Mesenchymal stem cell (in vitro differentiated cells and primary cell): ENCODE measurements at regions not wholly inside any gene's neighbourhood (a gene's known extent, or its start where the extent isn't known, plus 50 kb on each side); places are given as distances from the start of the nearest gene placed in this dataset.
A peak's percentile ranks its signal among the peaks of the same experiment; 100 is the strongest.

Experiments
- DNase-seq: peaks from one replicate; pipeline ENCODE4 v3.0.0-alpha.2; 2013
- H2AFZ ChIP-seq: one replicate; pipeline ENCODE4 v1.6.1; 2013; ENCODE audit warnings: low read depth, mild to moderate bottlenecking, control low read depth, inconsistent platforms, low read length, moderate library complexity
- H2AK5ac ChIP-seq: 2 replicates; pipeline ENCODE4 v1.6.1; 2013; ENCODE audit warnings: low read length, moderate library complexity, mild to moderate bottlenecking, inconsistent platforms; ENCODE audit not compliant: severe bottlenecking
- H2BK120ac ChIP-seq: one replicate; pipeline ENCODE4 v1.6.1; 2013; ENCODE audit warnings: low read depth, mild to moderate bottlenecking, inconsistent platforms, low read length, moderate library complexity
- H2BK12ac ChIP-seq, 2 experiments: one replicate each; pipeline ENCODE4 v1.6.1; 2013; ENCODE audit warnings: inconsistent platforms in 2 of 2, low read length in 2 of 2, mild to moderate bottlenecking in 2 of 2, moderate library complexity in 2 of 2, control low read depth in 1 of 2
- H2BK15ac ChIP-seq: one replicate; pipeline ENCODE4 v1.6.1; 2013; ENCODE audit warnings: mild to moderate bottlenecking, low read depth, inconsistent platforms; ENCODE audit not compliant: poor library complexity, severe bottlenecking
- H2BK5ac ChIP-seq: 2 replicates; pipeline ENCODE4 v1.6.1; 2013; ENCODE audit warnings: low read depth, mild to moderate bottlenecking, low read length, control low read depth, inconsistent platforms; ENCODE audit not compliant: poor library complexity, severe bottlenecking
- H3K14ac ChIP-seq, 2 experiments: one replicate each; pipeline ENCODE4 v1.6.1; 2013; ENCODE audit warnings: inconsistent platforms in 2 of 2, low read length in 2 of 2, control low read depth in 1 of 2, mild to moderate bottlenecking in 1 of 2, moderate library complexity in 1 of 2
- H3K18ac ChIP-seq, 2 experiments: one replicate each; pipeline ENCODE4 v1.6.1; 2013; ENCODE audit warnings: inconsistent platforms in 2 of 2, low read length in 2 of 2, control low read depth in 1 of 2, low read depth in 1 of 2, mild to moderate bottlenecking in 1 of 2
- H3K23ac ChIP-seq, 2 experiments: one replicate each; pipeline ENCODE4 v1.6.1; 2013; ENCODE audit warnings: inconsistent platforms in 2 of 2, low read length in 2 of 2, mild to moderate bottlenecking in 2 of 2, moderate library complexity in 2 of 2, control low read depth in 1 of 2
- H3K27ac ChIP-seq: 2 replicates; pipeline ENCODE4 v1.5.1; 2013; ENCODE audit warnings: mild to moderate bottlenecking, moderate library complexity, low read length, control low read depth, inconsistent platforms; ENCODE audit not compliant: poor library complexity, severe bottlenecking
- H3K27me3 ChIP-seq, 2 experiments: 2 replicates each; pipeline versions ENCODE4 v1.6.1 to v1.7.0; 2013; ENCODE audit warnings: low read length in 2 of 2, mild to moderate bottlenecking in 2 of 2, moderate library complexity in 2 of 2, control low read depth in 1 of 2, inconsistent platforms in 1 of 2; ENCODE audit not compliant: control insufficient read depth in 1 of 2, insufficient read depth in 1 of 2
- H3K36me3 ChIP-seq, 2 experiments: 2 replicates each; pipeline versions ENCODE4 v1.6.1 to v1.7.0; 2013; ENCODE audit warnings: low read length in 2 of 2, control low read depth in 1 of 2, inconsistent platforms in 1 of 2, low read depth in 1 of 2, mild to moderate bottlenecking in 1 of 2; ENCODE audit not compliant: insufficient read depth in 2 of 2, control insufficient read depth in 1 of 2
- H3K4ac ChIP-seq, 2 experiments: one replicate each; pipeline ENCODE4 v1.6.1; 2013; ENCODE audit warnings: inconsistent platforms in 2 of 2, low read length in 2 of 2, mild to moderate bottlenecking in 2 of 2, moderate library complexity in 2 of 2, control low read depth in 1 of 2, low read depth in 1 of 2
- H3K4me1 ChIP-seq: 2 replicates; pipeline ENCODE4 v1.6.1; 2013; ENCODE audit warnings: low read depth, low read length, control low read depth; ENCODE audit not compliant: control insufficient read depth, insufficient read depth
- H3K4me2 ChIP-seq: 2 replicates; pipeline ENCODE4 v1.6.1; 2013; ENCODE audit warnings: low read length, mild to moderate bottlenecking, inconsistent platforms; ENCODE audit not compliant: poor library complexity, severe bottlenecking
- H3K4me3 ChIP-seq, 2 experiments: 2 replicates each; pipeline versions ENCODE4 v1.5.1 to v1.7.0; 2013; ENCODE audit warnings: low read length in 2 of 2, mild to moderate bottlenecking in 2 of 2, control low read depth in 1 of 2, low read depth in 1 of 2; ENCODE audit not compliant: insufficient read depth in 1 of 2
- H3K79me1 ChIP-seq: replicated peaks from 2 replicates; pipeline ENCODE4 v1.6.1; 2013; ENCODE audit warnings: mild to moderate bottlenecking, control low read depth, low read length, inconsistent platforms; ENCODE audit not compliant: poor library complexity, severe bottlenecking
- H3K9ac ChIP-seq: 2 replicates; pipeline ENCODE4 v1.7.0; 2013; ENCODE audit warnings: mild to moderate bottlenecking, low read length, moderate library complexity
- H3K9me3 ChIP-seq: 2 replicates; pipeline ENCODE4 v1.7.0; 2013; ENCODE audit warnings: mild to moderate bottlenecking, low read length; ENCODE audit not compliant: control insufficient read depth
- H4K8ac ChIP-seq: one replicate; pipeline ENCODE4 v1.6.1; 2013; ENCODE audit warnings: inconsistent platforms, mild to moderate bottlenecking, low read length, moderate library complexity
- H4K91ac ChIP-seq: one replicate; pipeline ENCODE4 v1.6.1; 2013; ENCODE audit warnings: mild to moderate bottlenecking, low read length, inconsistent platforms
- WGBS: methylation state at CpG from one replicate; pipeline ENCODE4 v1.1.7; 2013; ENCODE audit warnings: mixed read lengths; 5-methylcytosine and 5-hydroxymethylcytosine counted together

GRCh38 chr4:165668694-165669093 is 204.3 kb upstream of the TLL1 start:
- Histone ChIP-seq H3K9me3 (no peaks in the 10 kb centered on the region), H4K8ac (no peak overlapping the region), H2BK12ac (no peak overlapping the region), H2AFZ (no peak overlapping the region), H3K36me3 (no peaks in the 10 kb centered on the region), H2BK120ac (no peak overlapping the region), H3K18ac (no peak overlapping the region), H2BK5ac (no peak overlapping the region), H3K4ac (no peak overlapping the region), H2BK15ac (no peak overlapping the region), H3K27me3 (no peaks in the 10 kb centered on the region), H3K27ac (no peak overlapping the region), H3K4me2 (no peak overlapping the region), H4K91ac (no peak overlapping the region), H2AK5ac (no peak overlapping the region), H3K4me1 (peaks cover 2% of the 10 kb centered on the region), H3K4me3 (no peak overlapping the region), H3K9ac (no peak overlapping the region), H3K23ac (no peak overlapping the region), H3K79me1 (no peaks in the 10 kb centered on the region), H3K14ac (no peak overlapping the region)
- 40% methylated on average over 2 of the region's 2 CpGs for WGBS
- DNase-seq: peak; percentile 6

GRCh38 chr4:165677081-165677480 is 196.0 kb upstream of the TLL1 start:
- no peaks in the 10 kb centered on the region for H3K79me1 ChIP-seq
- H2BK15ac ChIP-seq: no peak overlapping the region
- H2BK120ac ChIP-seq: no peak overlapping the region
- no peak overlapping the region for H3K18ac ChIP-seq
- no peak overlapping the region for H2AFZ ChIP-seq
- no peaks in the 10 kb centered on the region for H3K27me3 ChIP-seq
- no peaks in the 10 kb centered on the region for H3K4me1 ChIP-seq
- H3K9ac ChIP-seq: no peak overlapping the region
- no peak overlapping the region for H3K14ac ChIP-seq
- DNase-seq: no peak
- no peak overlapping the region for H2AK5ac ChIP-seq
- no peak overlapping the region for H3K23ac ChIP-seq
- H3K36me3 ChIP-seq: no peaks in the 10 kb centered on the region
- H3K4me2 ChIP-seq: no peak overlapping the region
- no peaks in the 10 kb centered on the region for H3K9me3 ChIP-seq
- H2BK5ac ChIP-seq: no peak overlapping the region
- H4K91ac ChIP-seq: no peak overlapping the region
- H4K8ac ChIP-seq: no peak overlapping the region
- H3K4me3 ChIP-seq: no peak overlapping the region
- no peak overlapping the region for H3K4ac ChIP-seq
- no peak overlapping the region for H2BK12ac ChIP-seq
- 85% methylated on average over 7 of the region's 8 CpGs for WGBS
- H3K27ac ChIP-seq: no peak overlapping the region

GRCh38 chr4:165678236-165678935 is 194.7 kb upstream of the TLL1 start:
- DNase-seq: no peak
- Histone ChIP-seq H2BK15ac (no peak overlapping the region), H3K4me2 (no peak overlapping the region), H2BK5ac (no peak overlapping the region), H3K36me3 (no peaks in the 10 kb centered on the region), H3K9ac (no peak overlapping the region), H3K23ac (no peak overlapping the region), H2AFZ (no peak overlapping the region), H3K4me1 (no peaks in the 10 kb centered on the region), H3K18ac (no peak overlapping the region), H3K27me3 (no peaks in the 10 kb centered on the region), H2AK5ac (no peak overlapping the region), H2BK12ac (no peak overlapping the region), H3K4ac (no peak overlapping the region), H3K14ac (no peak overlapping the region), H2BK120ac (no peak overlapping the region), H3K9me3 (no peaks in the 10 kb centered on the region), H3K4me3 (no peak overlapping the region), H4K91ac (no peak overlapping the region), H4K8ac (no peak overlapping the region), H3K79me1 (no peaks in the 10 kb centered on the region), H3K27ac (no peak overlapping the region)
- 77% methylated on average over 5 of the region's 6 CpGs for WGBS

DNA sequence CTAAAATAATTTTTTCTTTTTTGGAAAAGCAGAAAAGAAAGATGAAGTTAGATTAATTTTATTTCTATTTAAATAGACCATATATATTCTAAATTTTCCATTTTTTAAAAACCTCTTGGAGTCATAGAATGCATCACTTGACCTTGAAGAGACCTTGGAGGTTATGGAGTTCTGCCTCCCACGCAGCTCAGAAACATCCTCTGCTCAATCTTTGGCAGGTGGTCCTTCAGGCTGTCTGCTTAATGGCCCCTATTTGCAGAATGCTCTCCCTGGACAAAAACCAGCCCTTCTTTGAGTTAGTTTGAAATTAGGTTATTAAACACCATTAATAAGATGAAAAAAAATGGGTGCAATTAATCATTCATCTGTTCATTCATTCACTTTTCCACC is 194.1 kb upstream of the TLL1 start:
- no peak overlapping the region for H2BK15ac ChIP-seq

More for the DNA sequence above, 194.1 kb upstream of the TLL1 start:
- Histone ChIP-seq H3K18ac (no peak overlapping the region), H3K4ac (no peak overlapping the region), H3K79me1 (no peaks in the 10 kb centered on the region), H3K36me3 (no peaks in the 10 kb centered on the region), H3K4me3 (no peak overlapping the region), H2AK5ac (no peak overlapping the region), H3K14ac (no peak overlapping the region), H2BK12ac (no peak overlapping the region), H3K27me3 (no peaks in the 10 kb centered on the region), H4K8ac (no peak overlapping the region), H3K23ac (no peak overlapping the region), H3K9me3 (no peaks in the 10 kb centered on the region), H3K4me2 (no peak overlapping the region), H2BK120ac (no peak overlapping the region), H3K27ac (no peak overlapping the region), H3K9ac (no peak overlapping the region), H2AFZ (no peak overlapping the region), H3K4me1 (no peaks in the 10 kb centered on the region), H4K91ac (no peak overlapping the region), H2BK5ac (no peak overlapping the region)
- 89% methylated on average over 1 of the region's 1 CpG for WGBS
- DNase-seq: no peak
